Left ventricle myocardium inferior (tissue), 1 donor: ENCODE measurements at regions not wholly inside any gene's neighbourhood (a gene's known extent, or its start where the extent isn't known, plus 50 kb on each side); places are given as distances from the start of the nearest gene placed in this dataset.

Experiments used
- DNase-seq: peaks from one replicate; pipeline ENCODE4 v3.0.0-alpha.2; 2020
- H3K27ac ChIP-seq: fragments of 200-600 bp; replicated peaks from 2 replicates; pipeline ENCODE4 v1.8.0; 2021
- H3K27me3 ChIP-seq: fragments of 200-600 bp; 2 replicates; pipeline ENCODE4 v1.8.0; 2021; ENCODE audit warnings: low read depth
- H3K36me3 ChIP-seq: fragments of 200-600 bp; 2 replicates; pipeline ENCODE4 v1.8.0; 2021
- H3K4me1 ChIP-seq: fragments of 200-600 bp; 2 replicates; pipeline ENCODE4 v1.8.0; 2021
- H3K4me3 ChIP-seq: fragments of 200-600 bp; 2 replicates; pipeline ENCODE4 v1.8.0; 2021; ENCODE audit warnings: mild to moderate bottlenecking, moderate library complexity
- H3K9me3 ChIP-seq: fragments of 200-600 bp; replicated peaks from 2 replicates; pipeline ENCODE4 v1.8.0; 2021
- intact Hi-C: fragments of 100-400 bp; cut with micrococcal nuclease; formaldehyde crosslinking; loops from one replicate; pipeline ENCODE4 v1.11.0; 2022
- TF ChIP-seq, protein P1 (sequence below): fragments of 200-600 bp; IDR thresholded peaks from 2 replicates; pipeline ENCODE4 v1.8.0; 2021; ENCODE audit warnings: antibody characterized with exemption, mild to moderate bottlenecking, borderline replicate concordance
- donor health status: DM: no; HTN: yes; CAD: no; lungs with severe emphysema.

DNA sequence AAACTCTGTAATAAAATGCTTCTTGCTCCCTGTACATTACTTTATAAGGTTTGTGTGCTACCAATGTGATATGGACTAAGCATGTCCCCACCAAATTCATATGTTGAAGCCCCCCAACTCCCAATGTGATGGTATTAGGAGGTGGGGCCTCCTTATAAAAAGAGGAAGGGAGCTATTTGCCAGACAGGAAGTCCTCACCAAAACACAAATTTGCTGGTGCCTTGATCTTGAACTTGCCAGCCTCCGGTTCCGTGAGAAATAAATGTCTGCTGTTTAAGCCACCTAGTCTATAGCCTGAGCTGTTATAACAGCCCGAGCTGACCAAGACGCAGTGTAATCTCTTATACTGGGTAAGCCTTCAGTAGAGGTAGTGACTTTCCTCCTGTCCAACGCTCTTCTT lies 114.5 kb downstream of the INHBA start:
- TF ChIP-seq, protein P1, sequence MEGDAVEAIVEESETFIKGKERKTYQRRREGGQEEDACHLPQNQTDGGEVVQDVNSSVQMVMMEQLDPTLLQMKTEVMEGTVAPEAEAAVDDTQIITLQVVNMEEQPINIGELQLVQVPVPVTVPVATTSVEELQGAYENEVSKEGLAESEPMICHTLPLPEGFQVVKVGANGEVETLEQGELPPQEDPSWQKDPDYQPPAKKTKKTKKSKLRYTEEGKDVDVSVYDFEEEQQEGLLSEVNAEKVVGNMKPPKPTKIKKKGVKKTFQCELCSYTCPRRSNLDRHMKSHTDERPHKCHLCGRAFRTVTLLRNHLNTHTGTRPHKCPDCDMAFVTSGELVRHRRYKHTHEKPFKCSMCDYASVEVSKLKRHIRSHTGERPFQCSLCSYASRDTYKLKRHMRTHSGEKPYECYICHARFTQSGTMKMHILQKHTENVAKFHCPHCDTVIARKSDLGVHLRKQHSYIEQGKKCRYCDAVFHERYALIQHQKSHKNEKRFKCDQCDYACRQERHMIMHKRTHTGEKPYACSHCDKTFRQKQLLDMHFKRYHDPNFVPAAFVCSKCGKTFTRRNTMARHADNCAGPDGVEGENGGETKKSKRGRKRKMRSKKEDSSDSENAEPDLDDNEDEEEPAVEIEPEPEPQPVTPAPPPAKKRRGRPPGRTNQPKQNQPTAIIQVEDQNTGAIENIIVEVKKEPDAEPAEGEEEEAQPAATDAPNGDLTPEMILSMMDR: no peak
- no peak for DNase-seq
- intact Hi-C loops: no loop called here
- H3K4me1 ChIP-seq: no peaks in the 10 kb centered on the region
- no peaks in the 10 kb centered on the region for H3K27me3 ChIP-seq
- H3K27ac ChIP-seq: no peak overlapping the region
- no peaks in the 10 kb centered on the region for H3K9me3 ChIP-seq
- H3K4me3 ChIP-seq: no peak overlapping the region
- H3K36me3 ChIP-seq: no peaks in the 10 kb centered on the region

DNA sequence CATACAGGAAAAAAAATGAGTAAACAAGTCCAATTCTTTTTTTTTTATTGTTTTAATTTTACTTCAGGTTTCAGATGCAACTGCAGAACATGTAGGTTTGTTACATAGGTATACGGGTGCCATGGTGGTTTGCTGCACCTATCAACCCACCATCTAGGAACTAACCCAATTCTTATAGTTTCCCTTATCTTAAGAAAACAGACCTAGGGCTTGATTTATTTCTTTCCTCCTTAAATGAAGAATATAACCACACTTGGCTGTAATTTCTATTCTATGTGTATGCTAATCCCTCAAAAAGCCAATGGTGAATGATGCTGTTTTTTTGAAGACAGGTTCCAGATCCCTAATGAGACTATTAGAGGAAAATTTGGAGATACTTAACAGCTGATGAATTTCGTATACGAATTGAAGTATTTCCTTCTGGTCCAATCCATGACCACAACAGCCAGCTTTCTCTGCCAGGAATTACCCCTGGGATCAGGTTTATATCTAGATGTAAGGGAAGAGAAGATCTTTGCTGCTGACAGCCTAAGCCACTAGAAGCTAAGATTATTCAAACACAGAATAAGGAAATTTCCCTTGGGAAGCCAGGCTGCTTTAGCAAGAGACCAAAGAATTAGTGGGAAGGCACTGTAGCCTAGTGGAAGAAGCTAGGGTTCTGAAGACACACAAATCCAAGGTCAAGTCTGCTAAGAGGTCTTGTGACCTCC lies 115.8 kb downstream of the INHBA start:
- intact Hi-C loops: no loop called here
- TF ChIP-seq, protein P1: no peak
- H3K4me3 ChIP-seq: no peak overlapping the region

DNA sequence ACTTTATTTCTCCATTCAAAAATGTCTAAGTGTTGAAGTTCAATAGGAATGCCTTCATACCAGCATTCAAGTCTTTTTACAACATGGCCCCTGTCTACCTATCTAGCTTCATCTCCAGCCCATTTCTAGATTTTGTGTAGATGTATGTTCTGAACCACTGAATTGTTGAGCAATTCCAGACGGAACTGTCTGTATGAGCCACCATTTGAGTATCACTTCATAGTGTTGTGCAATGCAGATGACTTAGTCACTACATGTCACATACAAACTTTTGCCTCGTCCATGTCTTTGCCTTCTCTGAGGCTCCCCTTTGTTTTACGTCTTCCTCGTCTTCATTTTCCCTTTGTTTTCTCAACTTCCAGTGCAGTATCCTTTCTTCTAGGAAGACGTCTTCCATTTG lies 118.1 kb downstream of the INHBA start:
- no peaks in the 10 kb centered on the region for H3K27me3 ChIP-seq
- H3K27ac ChIP-seq: no peak overlapping the region
- intact Hi-C loops: no loop called here
- TF ChIP-seq, protein P1: no peak
- no peaks in the 10 kb centered on the region for H3K9me3 ChIP-seq
- H3K4me1 ChIP-seq: no peaks in the 10 kb centered on the region
- no peak overlapping the region for H3K4me3 ChIP-seq
- no peaks in the 10 kb centered on the region for H3K36me3 ChIP-seq
- no peak for DNase-seq

More for the DNA sequence above, 115.8 kb downstream of the INHBA start:
- Histone ChIP-seq H3K4me1 (no peaks in the 10 kb centered on the region), H3K9me3 (no peaks in the 10 kb centered on the region), H3K36me3 (no peaks in the 10 kb centered on the region), H3K27ac (no peak overlapping the region), H3K27me3 (no peaks in the 10 kb centered on the region)
- DNase-seq: no peak

DNA sequence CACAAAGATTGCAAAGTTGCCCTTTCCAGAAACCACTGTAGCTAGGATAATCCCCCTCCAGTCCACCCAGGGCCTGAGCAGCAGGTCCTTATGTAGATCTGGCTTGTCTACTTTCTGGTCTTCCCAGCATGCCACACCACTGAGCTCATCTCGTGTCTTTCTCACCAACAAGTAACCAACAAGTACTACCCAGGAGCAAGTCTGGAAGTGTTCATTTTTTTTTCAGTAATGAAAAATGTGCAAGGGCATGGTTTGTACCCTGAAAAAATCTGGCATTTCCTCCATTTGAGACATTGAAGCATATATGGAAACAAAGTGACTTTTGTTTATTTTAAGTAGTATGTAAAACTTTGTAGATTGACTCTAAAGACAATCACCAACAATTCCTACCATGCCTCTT lies 120.8 kb downstream of the INHBA start:
- Histone ChIP-seq H3K4me1 (no peaks in the 10 kb centered on the region), H3K27ac (no peak overlapping the region), H3K36me3 (no peaks in the 10 kb centered on the region), H3K9me3 (no peaks in the 10 kb centered on the region), H3K27me3 (no peaks in the 10 kb centered on the region), H3K4me3 (no peak overlapping the region)
- TF ChIP-seq, protein P1: no peak
- intact Hi-C loops: no loop called here
- no peak for DNase-seq

DNA sequence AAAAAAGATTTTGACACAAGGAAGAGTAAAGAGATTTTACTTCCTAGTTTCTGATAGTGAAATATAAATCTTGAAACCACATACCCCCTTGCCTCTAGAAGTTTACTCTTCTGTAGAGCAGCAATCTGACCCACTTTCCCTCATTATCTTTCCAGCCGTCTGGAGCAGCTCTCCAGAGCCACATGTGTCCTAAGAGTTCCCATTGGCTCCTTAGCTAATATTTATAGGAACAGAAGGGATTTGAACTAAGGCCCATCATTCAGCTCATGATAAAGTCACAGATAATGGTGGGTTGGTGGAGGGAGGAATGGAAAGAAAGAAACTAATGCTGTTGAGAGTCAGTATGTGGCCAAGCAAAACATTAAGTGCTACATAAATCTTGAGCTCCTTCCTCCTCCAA lies 121.8 kb downstream of the INHBA start:
- intact Hi-C loops: no loop called here
- H3K27me3 ChIP-seq: no peaks in the 10 kb centered on the region
- TF ChIP-seq, protein P1: no peak
- DNase-seq: no peak
- H3K27ac ChIP-seq: no peak overlapping the region
- no peak overlapping the region for H3K4me3 ChIP-seq
- no peaks in the 10 kb centered on the region for H3K4me1 ChIP-seq
- H3K36me3 ChIP-seq: no peaks in the 10 kb centered on the region
- no peaks in the 10 kb centered on the region for H3K9me3 ChIP-seq
